H9 (cell line): ENCODE measurements at regions not wholly inside any gene's neighbourhood (a gene's known extent, or its start where the extent isn't known, plus 50 kb on each side); places are given as distances from the start of the nearest gene placed in this dataset.

Source experiments
- DNase-seq: peaks from one replicate; pipeline ENCODE4 v3.0.0-alpha.2; 2017
- H2AFZ ChIP-seq: one replicate; pipeline ENCODE4 v1.6.1; 2013; ENCODE audit warnings: mild to moderate bottlenecking, low read length, control low read depth, moderate library complexity
- H2AK5ac ChIP-seq: 2 replicates; pipeline ENCODE4 v1.6.1; 2013; ENCODE audit warnings: low read length, control low read depth, mixed read lengths; ENCODE audit not compliant: insufficient read length
- H2BK120ac ChIP-seq: one replicate; pipeline ENCODE4 v1.6.1; 2013; ENCODE audit warnings: low read depth, mild to moderate bottlenecking, low read length, control low read depth, inconsistent platforms; ENCODE audit not compliant: poor library complexity, severe bottlenecking
- H2BK12ac ChIP-seq: 2 replicates; pipeline ENCODE4 v1.6.1; 2013; ENCODE audit warnings: low read length, control low read depth, mixed read lengths, low read depth; ENCODE audit not compliant: insufficient read length
- H2BK15ac ChIP-seq: 2 replicates; pipeline ENCODE4 v1.6.1; 2013; ENCODE audit warnings: low read depth, low read length, control low read depth
- H2BK20ac ChIP-seq: one replicate; pipeline ENCODE4 v1.6.1; 2013; ENCODE audit warnings: low read depth, mild to moderate bottlenecking, low read length, control low read depth, inconsistent platforms; ENCODE audit not compliant: poor library complexity, severe bottlenecking
- H2BK5ac ChIP-seq: 2 replicates; pipeline ENCODE4 v1.6.1; 2013; ENCODE audit warnings: low read length, control low read depth, mixed read lengths; ENCODE audit not compliant: insufficient read length
- H3K14ac ChIP-seq: 2 replicates; pipeline ENCODE4 v1.6.1; 2013; ENCODE audit warnings: low read length, control low read depth; ENCODE audit not compliant: insufficient read depth
- H3K18ac ChIP-seq: 2 replicates; pipeline ENCODE4 v1.6.1; 2013; ENCODE audit warnings: low read depth, mild to moderate bottlenecking, mixed read lengths, low read length, control low read depth; ENCODE audit not compliant: insufficient read length
- H3K23ac ChIP-seq: 2 replicates; pipeline ENCODE4 v1.6.1; 2013; ENCODE audit warnings: low read length, control low read depth, mixed read lengths, low read depth; ENCODE audit not compliant: insufficient read length
- H3K23me2 ChIP-seq: 2 replicates; pipeline ENCODE4 v1.6.1; 2013; ENCODE audit warnings: low read depth, mild to moderate bottlenecking, mixed read lengths, low read length, control low read depth; ENCODE audit not compliant: insufficient read length, poor library complexity, severe bottlenecking
- H3K27ac ChIP-seq: 2 replicates; pipeline ENCODE4 v1.5.1; 2013; ENCODE audit warnings: low read length, control low read depth, mixed read lengths, low read depth; ENCODE audit not compliant: insufficient read length
- H3K27me3 ChIP-seq: 2 replicates; pipeline ENCODE4 v1.6.1; 2013; ENCODE audit warnings: low read length, control low read depth, inconsistent platforms; ENCODE audit not compliant: insufficient read depth
- H3K4ac ChIP-seq: 2 replicates; pipeline ENCODE4 v1.6.1; 2013; ENCODE audit warnings: low read depth, mild to moderate bottlenecking, control low read depth, inconsistent platforms, low read length, moderate library complexity
- H3K4me1 ChIP-seq: 2 replicates; pipeline ENCODE4 v1.6.1; 2013; ENCODE audit warnings: low read length, control low read depth, inconsistent platforms; ENCODE audit not compliant: insufficient read depth
- H3K4me2 ChIP-seq: 2 replicates; pipeline ENCODE4 v1.6.1; 2013; ENCODE audit warnings: low read length, control low read depth, mixed read lengths; ENCODE audit not compliant: insufficient read length, insufficient read depth
- H3K56ac ChIP-seq: 2 replicates; pipeline ENCODE4 v1.6.1; 2013; ENCODE audit warnings: low read depth, mild to moderate bottlenecking, mixed read lengths, low read length, control low read depth; ENCODE audit not compliant: insufficient read length
- H3K79me1 ChIP-seq: 2 replicates; pipeline ENCODE4 v1.6.1; 2013; ENCODE audit warnings: low read depth, mild to moderate bottlenecking, moderate library complexity, low read length, control low read depth, inconsistent platforms; ENCODE audit not compliant: insufficient read depth, poor library complexity, severe bottlenecking
- H3K79me2 ChIP-seq: 2 replicates; pipeline ENCODE4 v1.6.1; 2013; ENCODE audit warnings: low read length, control low read depth, inconsistent platforms; ENCODE audit not compliant: insufficient read depth
- H3K9ac ChIP-seq: 2 replicates; pipeline ENCODE4 v1.6.1; 2013; ENCODE audit warnings: low read length, control low read depth, mixed read lengths; ENCODE audit not compliant: insufficient read length; ENCODE audit errors: extremely low read depth
- H3K9me3 ChIP-seq: one replicate; pipeline ENCODE4 v1.6.1; 2013; ENCODE audit warnings: low read depth, low read length, inconsistent platforms; ENCODE audit not compliant: control insufficient read depth
- H3T11ph ChIP-seq: one replicate; pipeline ENCODE4 v1.6.1; 2013; ENCODE audit warnings: mild to moderate bottlenecking, low read length, control low read depth, inconsistent platforms
- H4K20me1 ChIP-seq: one replicate; pipeline ENCODE4 v1.6.1; 2013; ENCODE audit not compliant: control insufficient read depth, insufficient read length, insufficient read depth
- H4K5ac ChIP-seq: 2 replicates; pipeline ENCODE4 v1.6.1; 2013; ENCODE audit warnings: low read depth, mild to moderate bottlenecking, mixed read lengths, low read length, control low read depth; ENCODE audit not compliant: insufficient read length
- H4K8ac ChIP-seq: replicated peaks from 2 replicates; pipeline ENCODE4 v1.6.1; 2013; ENCODE audit warnings: low read length, control low read depth, mixed read lengths, low read depth; ENCODE audit not compliant: insufficient read length
- H4K91ac ChIP-seq: 2 replicates; pipeline ENCODE4 v1.6.1; 2013; ENCODE audit warnings: low read depth, mild to moderate bottlenecking, moderate library complexity, mixed read lengths, low read length, control low read depth; ENCODE audit not compliant: insufficient read length
- H3K27ac Mint-ChIP-seq, 3 experiments: 2 replicates in 2 of 3; 3 replicates in 1 of 3; pipeline ENCODE4 v1.8.0; 2020 to 2021; ENCODE audit warnings: mixed read lengths in 3 of 3, mild to moderate bottlenecking in 1 of 3, moderate library complexity in 1 of 3
- H3K27me3 Mint-ChIP-seq: 2 replicates; pipeline ENCODE4 v1.8.0; 2021; ENCODE audit warnings: low read depth, mild to moderate bottlenecking, moderate library complexity, mixed read lengths
- H3K36me3 Mint-ChIP-seq, 3 experiments: 2 replicates in 2 of 3; 3 replicates in 1 of 3; pipeline ENCODE4 v1.8.0; 2020 to 2021; ENCODE audit warnings: low read depth in 3 of 3, mixed read lengths in 3 of 3; ENCODE audit not compliant: insufficient read depth in 1 of 3
- H3K4me1 Mint-ChIP-seq, 2 experiments: 2 replicates each; pipeline ENCODE4 v1.8.0; 2020; ENCODE audit warnings: mixed read lengths in 2 of 2
- H3K4me3 Mint-ChIP-seq, 2 experiments: 2 replicates in 1 of 2; 3 replicates in 1 of 2; pipeline ENCODE4 v1.8.0; 2020 to 2021; ENCODE audit warnings: mild to moderate bottlenecking in 2 of 2, mixed read lengths in 2 of 2, moderate library complexity in 1 of 2
- H3K9me3 Mint-ChIP-seq, 2 experiments: 2 replicates in 1 of 2; 3 replicates in 1 of 2; pipeline ENCODE4 v1.8.0; 2020; ENCODE audit warnings: mild to moderate bottlenecking in 2 of 2, mixed read lengths in 2 of 2, moderate library complexity in 1 of 2
- WGBS: extraction: QIAGEN DNeasy Blood & Tissue Kit; methylation state at CpG from one replicate; pipeline ENCODE4 v1.1.7; 2013; ENCODE audit warnings: missing lambda C conversion rate, low lambda C conversion rate, mixed read lengths; ENCODE audit not compliant: insufficient read length; ENCODE audit errors: extremely low coverage; 5-methylcytosine and 5-hydroxymethylcytosine counted together
- TF ChIP-seq, protein P1 (sequence below): fragments of 200-600 bp; sonication (generic); conservative IDR thresholded peaks from 3 replicates; pipeline ENCODE4 v1.8.0; 2021; ENCODE audit warnings: antibody characterized with exemption, mild to moderate bottlenecking

DNA sequence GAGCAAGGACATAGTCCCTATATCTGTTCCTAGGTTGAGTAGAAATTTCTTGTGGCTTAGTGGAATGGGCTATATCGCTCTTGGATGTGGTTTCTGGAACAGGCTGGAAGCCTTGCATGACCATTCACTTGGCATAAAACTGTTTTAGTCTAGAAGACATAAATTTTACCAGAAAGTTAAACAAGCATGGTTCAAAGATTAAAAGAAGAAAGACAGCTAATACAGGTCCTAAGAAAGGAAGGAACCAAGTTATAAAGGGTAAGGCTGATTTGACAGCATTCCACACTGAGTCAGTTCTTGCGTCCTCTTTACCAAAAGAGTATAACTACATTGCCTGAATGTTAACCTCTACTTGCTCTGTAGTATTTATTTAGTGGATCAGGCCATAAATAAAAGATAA, 724.2 kb downstream of the SORCS1 start:
- Histone ChIP-seq H3K79me2 (no peaks in the 10 kb centered on the region), H2BK120ac (no peak overlapping the region), H4K20me1 (no peaks in the 10 kb centered on the region), H4K91ac (no peak overlapping the region), H3K23ac (no peak overlapping the region), H2BK20ac (no peak overlapping the region), H3K27ac (no peak overlapping the region), H3K4me1 (no peaks in the 10 kb centered on the region; the same call in 1 of the 2 replicates), H2BK12ac (no peak overlapping the region), H3K9me3 (no peaks in the 10 kb centered on the region), H2BK15ac (no peak overlapping the region), H4K5ac (no peak overlapping the region), H3K14ac (no peak overlapping the region), H2AK5ac (no peak overlapping the region), H2AFZ (no peak overlapping the region), H3K18ac (no peak overlapping the region), H4K8ac (no peak overlapping the region), H3K4ac (no peak overlapping the region), H3K27me3 (no peaks in the 10 kb centered on the region), H3K56ac (no peak overlapping the region), H3K4me2 (no peak overlapping the region), H3K9ac (no peak overlapping the region), H3T11ph (no peak overlapping the region), H3K23me2 (no peaks in the 10 kb centered on the region), H3K79me1 (no peaks in the 10 kb centered on the region), H2BK5ac (no peak overlapping the region)
- WGBS = no CpG with 5 or more reads among the region's 2 CpGs
- H3K27me3 Mint-ChIP-seq = no peaks in the 10 kb centered on the region
- H3K36me3 Mint-ChIP-seq = no peaks in the 10 kb centered on the region
- H3K4me3 Mint-ChIP-seq = no peak overlapping the region
- no peaks in the 10 kb centered on the region for H3K9me3 Mint-ChIP-seq
- no peaks in the 10 kb centered on the region for H3K4me1 Mint-ChIP-seq
- H3K27ac Mint-ChIP-seq = no peak overlapping the region
- TF ChIP-seq, protein P1, sequence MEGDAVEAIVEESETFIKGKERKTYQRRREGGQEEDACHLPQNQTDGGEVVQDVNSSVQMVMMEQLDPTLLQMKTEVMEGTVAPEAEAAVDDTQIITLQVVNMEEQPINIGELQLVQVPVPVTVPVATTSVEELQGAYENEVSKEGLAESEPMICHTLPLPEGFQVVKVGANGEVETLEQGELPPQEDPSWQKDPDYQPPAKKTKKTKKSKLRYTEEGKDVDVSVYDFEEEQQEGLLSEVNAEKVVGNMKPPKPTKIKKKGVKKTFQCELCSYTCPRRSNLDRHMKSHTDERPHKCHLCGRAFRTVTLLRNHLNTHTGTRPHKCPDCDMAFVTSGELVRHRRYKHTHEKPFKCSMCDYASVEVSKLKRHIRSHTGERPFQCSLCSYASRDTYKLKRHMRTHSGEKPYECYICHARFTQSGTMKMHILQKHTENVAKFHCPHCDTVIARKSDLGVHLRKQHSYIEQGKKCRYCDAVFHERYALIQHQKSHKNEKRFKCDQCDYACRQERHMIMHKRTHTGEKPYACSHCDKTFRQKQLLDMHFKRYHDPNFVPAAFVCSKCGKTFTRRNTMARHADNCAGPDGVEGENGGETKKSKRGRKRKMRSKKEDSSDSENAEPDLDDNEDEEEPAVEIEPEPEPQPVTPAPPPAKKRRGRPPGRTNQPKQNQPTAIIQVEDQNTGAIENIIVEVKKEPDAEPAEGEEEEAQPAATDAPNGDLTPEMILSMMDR = no peak
- DNase-seq = no peak
